DND-41 (cell line): ENCODE measurements at regions not wholly inside any gene's neighbourhood (a gene's known extent, or its start where the extent isn't known, plus 50 kb on each side); places are given as distances from the start of the nearest gene placed in this dataset.
"Not testable (repeated sequence)": the region's sequence is repeated elsewhere in the genome, so short reads cannot be mapped to it uniquely, and the experiment has no call there.

Experiments
- EZH2 ChIP-seq: IDR thresholded peaks from 3 replicates; pipeline ENCODE4 v1.6.1; 2012; ENCODE audit warnings: borderline replicate concordance, low read depth, mild to moderate bottlenecking, moderate library complexity, low read length, inconsistent platforms; ENCODE audit not compliant: severe bottlenecking
- TF ChIP-seq, protein P1 (sequence below): IDR thresholded peaks from 2 replicates; pipeline ENCODE4 v1.5.1; 2012; ENCODE audit warnings: borderline replicate concordance, low read length, moderate library complexity, mild to moderate bottlenecking; ENCODE audit not compliant: poor library complexity, severe bottlenecking; ENCODE audit errors: extremely low read depth

DNA sequence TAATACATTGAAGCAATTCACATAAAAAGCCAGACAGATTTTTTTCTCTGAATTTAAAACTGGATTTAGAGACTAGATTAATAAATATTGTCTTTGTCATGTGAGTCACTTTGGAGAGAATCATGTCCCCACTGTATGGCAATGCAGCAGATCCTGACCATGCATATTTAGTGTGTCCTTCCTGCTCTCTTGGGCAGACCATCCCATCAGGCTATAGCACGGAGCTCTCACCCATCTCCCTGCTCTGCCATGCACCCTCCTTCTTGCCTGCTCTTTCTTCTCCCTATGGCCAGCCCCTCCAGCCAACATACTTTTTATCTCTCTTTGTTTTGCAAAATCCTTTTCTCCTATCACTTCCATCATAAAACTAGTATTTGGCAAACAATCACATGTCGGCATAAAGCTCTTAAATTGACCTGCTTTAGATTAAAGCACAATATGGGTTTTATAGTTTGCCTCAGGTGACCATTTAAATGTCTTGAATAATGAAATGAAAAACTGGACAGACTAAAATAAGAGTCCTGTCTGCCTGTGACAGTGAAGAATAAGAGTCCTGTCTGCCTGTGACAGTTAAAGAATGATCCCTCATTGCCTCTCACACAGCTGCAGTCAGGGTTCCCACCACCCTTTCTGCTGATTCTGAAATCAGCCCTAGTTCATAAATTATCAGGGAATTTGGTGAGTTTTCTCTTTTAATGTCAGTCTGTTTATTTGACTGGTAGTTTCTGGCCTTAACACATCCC, 315.0 kb upstream of the PLGLB2 start:
- TF ChIP-seq, protein P1, sequence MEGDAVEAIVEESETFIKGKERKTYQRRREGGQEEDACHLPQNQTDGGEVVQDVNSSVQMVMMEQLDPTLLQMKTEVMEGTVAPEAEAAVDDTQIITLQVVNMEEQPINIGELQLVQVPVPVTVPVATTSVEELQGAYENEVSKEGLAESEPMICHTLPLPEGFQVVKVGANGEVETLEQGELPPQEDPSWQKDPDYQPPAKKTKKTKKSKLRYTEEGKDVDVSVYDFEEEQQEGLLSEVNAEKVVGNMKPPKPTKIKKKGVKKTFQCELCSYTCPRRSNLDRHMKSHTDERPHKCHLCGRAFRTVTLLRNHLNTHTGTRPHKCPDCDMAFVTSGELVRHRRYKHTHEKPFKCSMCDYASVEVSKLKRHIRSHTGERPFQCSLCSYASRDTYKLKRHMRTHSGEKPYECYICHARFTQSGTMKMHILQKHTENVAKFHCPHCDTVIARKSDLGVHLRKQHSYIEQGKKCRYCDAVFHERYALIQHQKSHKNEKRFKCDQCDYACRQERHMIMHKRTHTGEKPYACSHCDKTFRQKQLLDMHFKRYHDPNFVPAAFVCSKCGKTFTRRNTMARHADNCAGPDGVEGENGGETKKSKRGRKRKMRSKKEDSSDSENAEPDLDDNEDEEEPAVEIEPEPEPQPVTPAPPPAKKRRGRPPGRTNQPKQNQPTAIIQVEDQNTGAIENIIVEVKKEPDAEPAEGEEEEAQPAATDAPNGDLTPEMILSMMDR = not testable (repeated sequence)
- TF ChIP-seq EZH2 = not testable (repeated sequence)
